ENCODE measurements at regions not wholly inside any gene's neighbourhood (a gene's known extent, or its start where the extent isn't known, plus 50 kb on each side); places are given as distances from the start of the nearest gene placed in this dataset.

DNA sequence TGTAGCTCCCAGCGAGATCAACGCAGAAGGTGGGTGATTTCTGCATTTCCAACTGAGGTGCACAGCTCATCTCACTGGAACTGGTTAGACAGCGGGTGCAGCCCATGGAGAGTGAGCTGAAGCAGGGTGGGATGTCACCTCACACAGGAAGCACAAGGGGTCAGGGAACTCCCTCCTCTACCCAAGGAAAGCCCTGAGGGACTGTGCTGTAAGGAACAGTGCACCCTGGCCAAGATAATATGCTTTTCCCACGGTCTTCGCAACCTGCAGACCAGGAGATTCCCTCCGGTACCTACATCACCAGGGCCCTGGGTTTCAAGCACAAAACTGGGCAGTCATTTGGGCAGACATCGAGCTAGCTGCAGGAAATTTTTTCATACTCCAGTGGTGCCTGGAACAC is 216.4 kb upstream of the TET2 start:
- H3K4me2 ChIP-seq, result peak overlapping the region; percentile 65
- Mint-ChIP-seq H3K4me1 (peaks cover 16% of the 10 kb centered on the region; the same call in 2 of the 3 replicates), H3K9me3 (peaks cover 14% of the 10 kb centered on the region; the same call in 2 of the 3 replicates), H3K4me3 (no peak overlapping the region), H3K27me3 (ENCODE audit: insufficient read depth, low read depth, poor library complexity) (peaks cover 20% of the 10 kb centered on the region), H3K27ac (no peak overlapping the region), H3K36me3 (ENCODE audit: low read depth) (no peaks in the 10 kb centered on the region; the same call in 2 of the 3 replicates)
- H2AFZ ChIP-seq, result peak overlapping the region; percentile 52; the same call in 1 of the 2 replicates
- no peaks in the 10 kb centered on the region for H3F3A ChIP-seq (replicated peaks; ENCODE audit: low read depth)
- H3K36me3 ChIP-seq (ENCODE audit: insufficient read depth), result no peaks in the 10 kb centered on the region
- H3K27me3 ChIP-seq (ENCODE audit: insufficient read depth), result peaks cover 24% of the 10 kb centered on the region
- H4K20me1 ChIP-seq (replicated peaks; ENCODE audit: insufficient read depth), result 0 out of 2 replicates have a peak, but pooled peaks cover 8% of the 10 kb centered on the region
- ATAC-seq, result no peak; the same call in 2 of the 3 replicates
- TF ChIP-seq JUNB (IDR thresholded peaks at IDR 0.05; ENCODE audit: unreplicated experiment), result no peak
- TF ChIP-seq, protein P1, sequence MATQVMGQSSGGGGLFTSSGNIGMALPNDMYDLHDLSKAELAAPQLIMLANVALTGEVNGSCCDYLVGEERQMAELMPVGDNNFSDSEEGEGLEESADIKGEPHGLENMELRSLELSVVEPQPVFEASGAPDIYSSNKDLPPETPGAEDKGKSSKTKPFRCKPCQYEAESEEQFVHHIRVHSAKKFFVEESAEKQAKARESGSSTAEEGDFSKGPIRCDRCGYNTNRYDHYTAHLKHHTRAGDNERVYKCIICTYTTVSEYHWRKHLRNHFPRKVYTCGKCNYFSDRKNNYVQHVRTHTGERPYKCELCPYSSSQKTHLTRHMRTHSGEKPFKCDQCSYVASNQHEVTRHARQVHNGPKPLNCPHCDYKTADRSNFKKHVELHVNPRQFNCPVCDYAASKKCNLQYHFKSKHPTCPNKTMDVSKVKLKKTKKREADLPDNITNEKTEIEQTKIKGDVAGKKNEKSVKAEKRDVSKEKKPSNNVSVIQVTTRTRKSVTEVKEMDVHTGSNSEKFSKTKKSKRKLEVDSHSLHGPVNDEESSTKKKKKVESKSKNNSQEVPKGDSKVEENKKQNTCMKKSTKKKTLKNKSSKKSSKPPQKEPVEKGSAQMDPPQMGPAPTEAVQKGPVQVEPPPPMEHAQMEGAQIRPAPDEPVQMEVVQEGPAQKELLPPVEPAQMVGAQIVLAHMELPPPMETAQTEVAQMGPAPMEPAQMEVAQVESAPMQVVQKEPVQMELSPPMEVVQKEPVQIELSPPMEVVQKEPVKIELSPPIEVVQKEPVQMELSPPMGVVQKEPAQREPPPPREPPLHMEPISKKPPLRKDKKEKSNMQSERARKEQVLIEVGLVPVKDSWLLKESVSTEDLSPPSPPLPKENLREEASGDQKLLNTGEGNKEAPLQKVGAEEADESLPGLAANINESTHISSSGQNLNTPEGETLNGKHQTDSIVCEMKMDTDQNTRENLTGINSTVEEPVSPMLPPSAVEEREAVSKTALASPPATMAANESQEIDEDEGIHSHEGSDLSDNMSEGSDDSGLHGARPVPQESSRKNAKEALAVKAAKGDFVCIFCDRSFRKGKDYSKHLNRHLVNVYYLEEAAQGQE (IDR thresholded peaks at IDR 0.05; ENCODE audit: unreplicated experiment), result no peak
- no peak for TF ChIP-seq POLR2AphosphoS5 (IDR thresholded peaks at IDR 0.05; ENCODE audit: low read depth)
- no peak for TF ChIP-seq ZNF114 (CRISPR knock-in tag; IDR thresholded peaks at IDR 0.05)
- TF ChIP-seq, protein P2, sequence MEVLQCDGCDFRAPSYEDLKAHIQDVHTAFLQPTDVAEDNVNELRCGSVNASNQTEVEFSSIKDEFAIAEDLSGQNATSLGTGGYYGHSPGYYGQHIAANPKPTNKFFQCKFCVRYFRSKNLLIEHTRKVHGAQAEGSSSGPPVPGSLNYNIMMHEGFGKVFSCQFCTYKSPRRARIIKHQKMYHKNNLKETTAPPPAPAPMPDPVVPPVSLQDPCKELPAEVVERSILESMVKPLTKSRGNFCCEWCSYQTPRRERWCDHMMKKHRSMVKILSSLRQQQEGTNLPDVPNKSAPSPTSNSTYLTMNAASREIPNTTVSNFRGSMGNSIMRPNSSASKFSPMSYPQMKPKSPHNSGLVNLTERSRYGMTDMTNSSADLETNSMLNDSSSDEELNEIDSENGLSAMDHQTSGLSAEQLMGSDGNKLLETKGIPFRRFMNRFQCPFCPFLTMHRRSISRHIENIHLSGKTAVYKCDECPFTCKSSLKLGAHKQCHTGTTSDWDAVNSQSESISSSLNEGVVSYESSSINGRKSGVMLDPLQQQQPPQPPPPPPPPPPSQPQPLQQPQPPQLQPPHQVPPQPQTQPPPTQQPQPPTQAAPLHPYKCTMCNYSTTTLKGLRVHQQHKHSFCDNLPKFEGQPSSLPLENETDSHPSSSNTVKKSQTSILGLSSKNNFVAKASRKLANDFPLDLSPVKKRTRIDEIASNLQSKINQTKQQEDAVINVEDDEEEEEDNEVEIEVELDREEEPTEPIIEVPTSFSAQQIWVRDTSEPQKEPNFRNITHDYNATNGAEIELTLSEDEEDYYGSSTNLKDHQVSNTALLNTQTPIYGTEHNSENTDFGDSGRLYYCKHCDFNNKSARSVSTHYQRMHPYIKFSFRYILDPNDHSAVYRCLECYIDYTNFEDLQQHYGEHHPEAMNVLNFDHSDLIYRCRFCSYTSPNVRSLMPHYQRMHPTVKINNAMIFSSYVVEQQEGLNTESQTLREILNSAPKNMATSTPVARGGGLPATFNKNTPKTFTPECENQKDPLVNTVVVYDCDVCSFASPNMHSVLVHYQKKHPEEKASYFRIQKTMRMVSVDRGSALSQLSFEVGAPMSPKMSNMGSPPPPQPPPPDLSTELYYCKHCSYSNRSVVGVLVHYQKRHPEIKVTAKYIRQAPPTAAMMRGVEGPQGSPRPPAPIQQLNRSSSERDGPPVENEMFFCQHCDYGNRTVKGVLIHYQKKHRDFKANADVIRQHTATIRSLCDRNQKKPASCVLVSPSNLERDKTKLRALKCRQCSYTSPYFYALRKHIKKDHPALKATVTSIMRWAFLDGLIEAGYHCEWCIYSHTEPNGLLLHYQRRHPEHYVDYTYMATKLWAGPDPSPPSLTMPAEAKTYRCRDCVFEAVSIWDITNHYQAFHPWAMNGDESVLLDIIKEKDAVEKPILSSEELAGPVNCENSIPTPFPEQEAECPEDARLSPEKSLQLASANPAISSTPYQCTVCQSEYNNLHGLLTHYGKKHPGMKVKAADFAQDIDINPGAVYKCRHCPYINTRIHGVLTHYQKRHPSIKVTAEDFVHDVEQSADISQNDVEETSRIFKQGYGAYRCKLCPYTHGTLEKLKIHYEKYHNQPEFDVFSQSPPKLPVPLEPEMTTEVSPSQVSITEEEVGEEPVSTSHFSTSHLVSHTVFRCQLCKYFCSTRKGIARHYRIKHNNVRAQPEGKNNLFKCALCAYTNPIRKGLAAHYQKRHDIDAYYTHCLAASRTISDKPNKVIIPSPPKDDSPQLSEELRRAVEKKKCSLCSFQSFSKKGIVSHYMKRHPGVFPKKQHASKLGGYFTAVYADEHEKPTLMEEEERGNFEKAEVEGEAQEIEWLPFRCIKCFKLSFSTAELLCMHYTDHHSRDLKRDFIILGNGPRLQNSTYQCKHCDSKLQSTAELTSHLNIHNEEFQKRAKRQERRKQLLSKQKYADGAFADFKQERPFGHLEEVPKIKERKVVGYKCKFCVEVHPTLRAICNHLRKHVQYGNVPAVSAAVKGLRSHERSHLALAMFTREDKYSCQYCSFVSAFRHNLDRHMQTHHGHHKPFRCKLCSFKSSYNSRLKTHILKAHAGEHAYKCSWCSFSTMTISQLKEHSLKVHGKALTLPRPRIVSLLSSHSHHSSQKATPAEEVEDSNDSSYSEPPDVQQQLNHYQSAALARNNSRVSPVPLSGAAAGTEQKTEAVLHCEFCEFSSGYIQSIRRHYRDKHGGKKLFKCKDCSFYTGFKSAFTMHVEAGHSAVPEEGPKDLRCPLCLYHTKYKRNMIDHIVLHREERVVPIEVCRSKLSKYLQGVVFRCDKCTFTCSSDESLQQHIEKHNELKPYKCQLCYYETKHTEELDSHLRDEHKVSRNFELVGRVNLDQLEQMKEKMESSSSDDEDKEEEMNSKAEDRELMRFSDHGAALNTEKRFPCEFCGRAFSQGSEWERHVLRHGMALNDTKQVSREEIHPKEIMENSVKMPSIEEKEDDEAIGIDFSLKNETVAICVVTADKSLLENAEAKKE (CRISPR knock-in tag; IDR thresholded peaks at IDR 0.05), result no peak
- TF ChIP-seq, protein P3, sequence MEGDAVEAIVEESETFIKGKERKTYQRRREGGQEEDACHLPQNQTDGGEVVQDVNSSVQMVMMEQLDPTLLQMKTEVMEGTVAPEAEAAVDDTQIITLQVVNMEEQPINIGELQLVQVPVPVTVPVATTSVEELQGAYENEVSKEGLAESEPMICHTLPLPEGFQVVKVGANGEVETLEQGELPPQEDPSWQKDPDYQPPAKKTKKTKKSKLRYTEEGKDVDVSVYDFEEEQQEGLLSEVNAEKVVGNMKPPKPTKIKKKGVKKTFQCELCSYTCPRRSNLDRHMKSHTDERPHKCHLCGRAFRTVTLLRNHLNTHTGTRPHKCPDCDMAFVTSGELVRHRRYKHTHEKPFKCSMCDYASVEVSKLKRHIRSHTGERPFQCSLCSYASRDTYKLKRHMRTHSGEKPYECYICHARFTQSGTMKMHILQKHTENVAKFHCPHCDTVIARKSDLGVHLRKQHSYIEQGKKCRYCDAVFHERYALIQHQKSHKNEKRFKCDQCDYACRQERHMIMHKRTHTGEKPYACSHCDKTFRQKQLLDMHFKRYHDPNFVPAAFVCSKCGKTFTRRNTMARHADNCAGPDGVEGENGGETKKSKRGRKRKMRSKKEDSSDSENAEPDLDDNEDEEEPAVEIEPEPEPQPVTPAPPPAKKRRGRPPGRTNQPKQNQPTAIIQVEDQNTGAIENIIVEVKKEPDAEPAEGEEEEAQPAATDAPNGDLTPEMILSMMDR (conservative IDR thresholded peaks at IDR 0.05; ENCODE audit: low read depth in 2 of 2), result no peak
- no peaks in the 10 kb centered on the region for H3K79me2 ChIP-seq (replicated peaks; ENCODE audit: insufficient read depth)
- DNase-seq (ENCODE audit: low spot score), result no peak
- H3K4me1 ChIP-seq (ENCODE audit: insufficient read depth), result peaks cover 12% of the 10 kb centered on the region; the same call in 1 of the 2 replicates
- H3K4me3 ChIP-seq, result no peak overlapping the region
- H3K27ac ChIP-seq (ENCODE audit: low read depth), result no peak overlapping the region
- no peaks in the 10 kb centered on the region for H3K9me2 ChIP-seq (ENCODE audit: insufficient read depth)
